A549 (cell line): ENCODE measurements at regions not wholly inside any gene's neighbourhood (a gene's known extent, or its start where the extent isn't known, plus 50 kb on each side); places are given as distances from the start of the nearest gene placed in this dataset.

Experiments used
- ATAC-seq, 2 experiments: fragments of 200-7000 bp in 1 of 2; fragments of >200 bp in 1 of 2; cut with Nextera tagmentation in 1 of 2; cut with Tn5 transposase in 1 of 2; 3 replicates each; pipeline versions ENCODE4 v1.8.0 to v1.9.1; 2018 to 2020; ENCODE audit warnings: mild to moderate bottlenecking in 1 of 2, moderate library complexity in 1 of 2
- CTCF ChIA-PET: fragments of 300-600 bp; sonication (Branson Sonifier 250); formaldehyde crosslinking; extraction: SDS; loops from one replicate; lab custom pipeline; 2021; ENCODE audit warnings: antibody characterized with exemption, inconsistent platforms; lab: Yijun Ruan, JAX
- POLR2A ChIA-PET: fragments of 350-600 bp; formaldehyde crosslinking; extraction: SDS; loops from one replicate; lab custom pipeline; 2021; ENCODE audit warnings: antibody characterized with exemption, inconsistent platforms; lab: Yijun Ruan, JAX
- DNase-seq, 2 experiments: peaks; one replicate each; pipeline versions ENCODE4 v3.0.0 to v3.0.0-alpha.2; 2011 to 2016; ENCODE audit warnings: low read depth in 1 of 2, low spot score in 1 of 2
- FAIRE-seq: peaks from 2 replicates; lab custom pipeline; 2011; peaks lifted over from hg19 to GRCh38; lab: Jason Lieb, UNC
- H3K27ac ChIP-seq, 2 experiments: fragments of >200 bp; sonication (Bioruptor Twin); formaldehyde crosslinking; 3 replicates each; pipeline ENCODE4 v1.5.1; 2016 to 2017
- H3K4me1 ChIP-seq: fragments of >200 bp; sonication (Bioruptor Twin); formaldehyde crosslinking; 3 replicates; pipeline ENCODE4 v1.6.1; 2016
- H3K4me2 ChIP-seq: fragments of >200 bp; sonication (Bioruptor Twin); formaldehyde crosslinking; 3 replicates; pipeline ENCODE4 v1.6.1; 2016
- H3K4me3 ChIP-seq: fragments of >200 bp; sonication (Bioruptor Twin); formaldehyde crosslinking; 3 replicates; pipeline ENCODE4 v1.5.1; 2016
- H3K9me3 ChIP-seq: fragments of >200 bp; sonication (Bioruptor Twin); formaldehyde crosslinking; 3 replicates; pipeline ENCODE4 v1.6.1; 2016
- CBX8 ChIP-seq: fragments of 200-600 bp; sonication (generic); IDR thresholded peaks from 2 replicates; pipeline ENCODE4 v1.6.1; 2016
- CTCF ChIP-seq: fragments of >200 bp; sonication (Bioruptor Twin); formaldehyde crosslinking; IDR thresholded peaks from 3 replicates; pipeline ENCODE4 v1.5.1; 2016
- EHMT2 ChIP-seq: fragments of 200-600 bp; sonication (generic); IDR thresholded peaks from 2 replicates; pipeline ENCODE4 v1.6.1; 2016; ENCODE audit warnings: antibody characterized with exemption, low read depth, mild to moderate bottlenecking, moderate library complexity
- FOSL2 ChIP-seq, 2 experiments: fragments of 450-650 bp in 1 of 2; fragments of >200 bp in 1 of 2; sonication (Bioruptor Twin) in 1 of 2; formaldehyde crosslinking; IDR thresholded peaks; 2 replicates each; pipeline versions ENCODE4 v1.5.0 to v1.6.1; 2016 to 2020; ENCODE audit warnings: mild to moderate bottlenecking in 1 of 2, moderate library complexity in 1 of 2
- HDAC2 ChIP-seq: fragments of 200-600 bp; sonication (generic); IDR thresholded peaks from 2 replicates; pipeline ENCODE4 v1.6.1; 2016
- HES2 ChIP-seq: fragments of >200 bp; sonication (Bioruptor Twin); formaldehyde crosslinking; IDR thresholded peaks from 2 replicates; pipeline ENCODE4 v1.6.1; 2016
- HOXA7 ChIP-seq: fragments of 250-450 bp; sonication (Bioruptor Pico); IDR thresholded peaks from 2 replicates; pipeline ENCODE4 v1.5.0; 2020; ENCODE audit warnings: mild to moderate bottlenecking, moderate library complexity
- HOXB5 ChIP-seq: fragments of 250-450 bp; sonication (Bioruptor Pico); IDR thresholded peaks from 2 replicates; pipeline ENCODE4 v1.5.0; 2020; ENCODE audit warnings: mild to moderate bottlenecking, moderate library complexity
- JUNB ChIP-seq: fragments of >200 bp; sonication (Bioruptor Twin); formaldehyde crosslinking; IDR thresholded peaks from 2 replicates; pipeline ENCODE4 v1.6.1; 2016
- MAZ ChIP-seq: fragments of 150-350 bp; IDR thresholded peaks from 2 replicates; pipeline ENCODE4 v1.6.1; 2014; ENCODE audit warnings: antibody characterized with exemption, low read depth, low read length, borderline replicate concordance
- NPAS2 ChIP-seq: fragments of 250-450 bp; sonication (Bioruptor Pico); IDR thresholded peaks from 2 replicates; pipeline ENCODE4 v1.8.0; 2022; ENCODE audit warnings: mild to moderate bottlenecking, moderate library complexity, borderline replicate concordance
- PHF8 ChIP-seq: fragments of 200-600 bp; sonication (generic); IDR thresholded peaks from 2 replicates; pipeline ENCODE4 v1.6.1; 2016; ENCODE audit warnings: low read depth, mild to moderate bottlenecking, antibody characterized with exemption, moderate library complexity, borderline replicate concordance
- RAD21 ChIP-seq, 2 experiments: fragments of >200 bp in 1 of 2; sonication (Bioruptor Twin) in 1 of 2; formaldehyde crosslinking in 1 of 2; IDR thresholded peaks in 1 of 2; conservative IDR thresholded peaks in 1 of 2; 2 replicates in 1 of 2; 3 replicates in 1 of 2; pipeline ENCODE4 v1.6.1; 2012 to 2018; ENCODE audit warnings: inconsistent platforms in 1 of 2
- RCOR1 ChIP-seq: fragments of 150-350 bp; IDR thresholded peaks from 2 replicates; pipeline ENCODE4 v1.6.1; 2014; ENCODE audit warnings: antibody characterized with exemption, low read length, low read depth
- RFX5 ChIP-seq: fragments of 450-650 bp; IDR thresholded peaks from 2 replicates; pipeline ENCODE4 v1.7.1; 2014; ENCODE audit warnings: antibody characterized with exemption, mild to moderate bottlenecking, moderate library complexity
- SMC3 ChIP-seq: fragments of >200 bp; sonication (Bioruptor Twin); formaldehyde crosslinking; IDR thresholded peaks from 3 replicates; pipeline ENCODE4 v1.6.1; 2018; ENCODE audit warnings: inconsistent platforms
- SREBF2 ChIP-seq: fragments of 450-650 bp; IDR thresholded peaks from 2 replicates; pipeline ENCODE4 v1.6.1; 2014; ENCODE audit warnings: mild to moderate bottlenecking, moderate library complexity
- TFCP2L1 ChIP-seq: fragments of 250-450 bp; sonication (Bioruptor Pico); IDR thresholded peaks from 2 replicates; pipeline ENCODE4 v1.5.0; 2021; ENCODE audit warnings: mild to moderate bottlenecking
- TP53 ChIP-seq: fragments of 250-450 bp; sonication (Bioruptor Pico); IDR thresholded peaks from 2 replicates; pipeline ENCODE4 v1.5.0; 2021; ENCODE audit warnings: mild to moderate bottlenecking, moderate library complexity
- ZC3H11A ChIP-seq: fragments of 450-650 bp; IDR thresholded peaks from 2 replicates; pipeline ENCODE4 v1.6.1; 2014; ENCODE audit warnings: antibody characterized with exemption, mild to moderate bottlenecking
- ZFP36 ChIP-seq: fragments of 450-650 bp; IDR thresholded peaks from 2 replicates; pipeline ENCODE4 v1.6.1; 2014; ENCODE audit warnings: borderline replicate concordance; ENCODE audit not compliant: partially characterized antibody
- ZSCAN20 ChIP-seq: fragments of 250-450 bp; sonication (Bioruptor Pico); IDR thresholded peaks from 2 replicates; pipeline ENCODE4 v1.8.0; 2022; ENCODE audit warnings: mild to moderate bottlenecking, moderate library complexity
- WGBS: methylation state at CpG from one replicate; pipeline ENCODE4 v1.1.6; 2017; ENCODE audit errors: missing lambda C conversion rate; 5-methylcytosine and 5-hydroxymethylcytosine counted together
- TF ChIP-seq, protein P1 (sequence below): fragments of 250-450 bp; sonication (Bioruptor Pico); IDR thresholded peaks from 2 replicates; pipeline ENCODE4 v1.5.0; 2021; ENCODE audit warnings: mild to moderate bottlenecking, moderate library complexity, borderline replicate concordance
- TF ChIP-seq, protein P2 (sequence below): IDR thresholded peaks from 2 replicates; pipeline ENCODE4 v1.6.1; 2012; ENCODE audit warnings: low read depth, borderline replicate concordance
- TF ChIP-seq, protein P3 (sequence below): fragments of 250-450 bp; sonication (Bioruptor Pico); IDR thresholded peaks from 2 replicates; pipeline ENCODE4 v1.5.0; 2020; ENCODE audit warnings: low read depth, mild to moderate bottlenecking, moderate library complexity
- TF ChIP-seq, protein P4 (sequence below): fragments of 450-650 bp; IDR thresholded peaks from 2 replicates; pipeline ENCODE4 v1.6.1; 2014; ENCODE audit warnings: antibody characterized with exemption

DNA sequence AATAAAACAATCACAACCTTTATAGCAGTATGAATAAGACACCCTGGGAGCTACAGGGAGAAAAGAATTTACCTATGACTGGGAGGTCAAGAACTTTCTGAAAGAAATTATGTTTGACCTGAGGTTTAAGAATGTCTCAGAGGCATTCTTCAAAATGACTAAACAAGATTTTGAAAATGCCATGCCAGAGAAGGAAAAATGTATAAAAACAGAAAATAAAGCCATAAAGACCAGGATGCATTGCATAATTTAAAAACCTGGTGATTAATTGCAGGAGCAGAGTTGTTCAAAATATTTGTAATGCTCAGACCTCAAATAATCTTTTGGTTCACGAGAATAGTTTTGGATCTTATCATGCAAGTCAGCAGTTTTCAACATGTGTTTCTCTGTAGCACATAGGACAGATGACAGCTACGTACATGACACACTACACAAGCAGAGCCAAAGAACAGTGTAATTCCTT lies 954.7 kb upstream of the ARRDC3 start (continued):
- TF ChIP-seq, protein P1, sequence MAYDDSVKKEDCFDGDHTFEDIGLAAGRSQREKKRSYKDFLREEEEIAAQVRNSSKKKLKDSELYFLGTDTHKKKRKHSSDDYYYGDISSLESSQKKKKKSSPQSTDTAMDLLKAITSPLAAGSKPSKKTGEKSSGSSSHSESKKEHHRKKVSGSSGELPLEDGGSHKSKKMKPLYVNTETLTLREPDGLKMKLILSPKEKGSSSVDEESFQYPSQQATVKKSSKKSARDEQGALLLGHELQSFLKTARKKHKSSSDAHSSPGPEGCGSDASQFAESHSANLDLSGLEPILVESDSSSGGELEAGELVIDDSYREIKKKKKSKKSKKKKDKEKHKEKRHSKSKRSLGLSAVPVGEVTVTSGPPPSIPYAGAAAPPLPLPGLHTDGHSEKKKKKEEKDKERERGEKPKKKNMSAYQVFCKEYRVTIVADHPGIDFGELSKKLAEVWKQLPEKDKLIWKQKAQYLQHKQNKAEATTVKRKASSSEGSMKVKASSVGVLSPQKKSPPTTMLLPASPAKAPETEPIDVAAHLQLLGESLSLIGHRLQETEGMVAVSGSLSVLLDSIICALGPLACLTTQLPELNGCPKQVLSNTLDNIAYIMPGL (CRISPR knock-in tag) = no peak
- TF ChIP-seq CBX8 (no peak), CTCF (no peak), ZC3H11A (no peak), SREBF2 (no peak), FOSL2 (IDR thresholded peaks at IDR 0.05) (peak; percentile 8; the same call in 1 of the 2 replicates), FOSL2 (CRISPR knock-in tag; IDR thresholded peaks at IDR 0.05) (no peak), HDAC2 (no peak), JUNB (peak; percentile 19; the same call in 1 of the 2 replicates)

- WGBS = 37% methylated on average over 2 of the region's 2 CpGs
- Histone ChIP-seq H3K4me2 (peak overlapping the region; percentile 42), H3K4me3 (no peak overlapping the region), H3K9me3 (no peaks in the 10 kb centered on the region), H3K4me1 (peaks cover 12% of the 10 kb centered on the region; the same call in 2 of the 3 replicates), H3K27ac (0 out of 6 replicates have a peak overlapping the region, but pooled peaks of 1 of the 2 experiments have one; percentile 8)
- DNase-seq = peak in 1 of 2 experiments; percentile 26
- CTCF ChIA-PET = interaction anchor here (0.8 kb wide), 1 partner anchor 24 kb away, joined by 3 read pairs; no protein-coding TSS in a partner anchor
- no peak for FAIRE-seq
- TF ChIP-seq TFCP2L1 (CRISPR knock-in tag) (no peak), FOSL2 (IDR thresholded peaks at IDR 0.05) (no peak), FOSL2 (CRISPR knock-in tag; IDR thresholded peaks at IDR 0.05) (peak; percentile 43), SREBF2 (no peak), SMC3 (no peak)
- POLR2A ChIA-PET = no interaction called here
- peak in 1 of 2 experiments; percentile 56; a peak in 2 of 6 replicates for ATAC-seq
These were observed 948.9 kb upstream of the ARRDC3 start for GRCh38 chr5:92332039-92332438.

DNA sequence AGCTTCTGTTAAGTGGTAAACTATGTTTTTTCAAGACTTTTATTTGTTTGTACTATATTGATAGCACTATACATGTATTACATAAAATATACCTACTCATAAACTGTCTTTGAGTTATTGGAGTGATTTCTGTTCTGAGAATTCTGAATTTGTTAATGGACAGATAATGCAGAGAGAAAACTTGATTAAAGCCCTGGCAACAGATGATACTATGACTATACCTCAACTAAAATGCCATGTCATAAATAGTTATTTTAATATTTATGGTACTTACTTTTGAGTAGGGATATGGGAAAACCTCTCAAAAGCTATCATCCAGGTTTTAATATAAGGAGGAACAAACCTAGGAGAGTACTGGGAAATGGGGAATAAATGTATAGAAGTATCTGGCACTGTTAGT lies 947.2 kb upstream of the ARRDC3 start:
- FAIRE-seq (no peak), DNase-seq (no peak), ATAC-seq (no peak)
- H3K4me1 ChIP-seq = peaks cover 10% of the 10 kb centered on the region; the same call in 2 of the 3 replicates
- CTCF ChIA-PET = no interaction called here
- no peak overlapping the region for H3K4me3 ChIP-seq
- POLR2A ChIA-PET = no interaction called here
- no peak overlapping the region for H3K27ac ChIP-seq
- no peak overlapping the region for H3K4me2 ChIP-seq
- no peaks in the 10 kb centered on the region for H3K9me3 ChIP-seq
- TF ChIP-seq, protein P2, sequence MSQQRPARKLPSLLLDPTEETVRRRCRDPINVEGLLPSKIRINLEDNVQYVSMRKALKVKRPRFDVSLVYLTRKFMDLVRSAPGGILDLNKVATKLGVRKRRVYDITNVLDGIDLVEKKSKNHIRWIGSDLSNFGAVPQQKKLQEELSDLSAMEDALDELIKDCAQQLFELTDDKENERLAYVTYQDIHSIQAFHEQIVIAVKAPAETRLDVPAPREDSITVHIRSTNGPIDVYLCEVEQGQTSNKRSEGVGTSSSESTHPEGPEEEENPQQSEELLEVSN = no peak
- TF ChIP-seq HDAC2 = no peak
- no peak for TF ChIP-seq HOXB5 (CRISPR knock-in tag)
- no peak for TF ChIP-seq PHF8
- TF ChIP-seq, protein P3, sequence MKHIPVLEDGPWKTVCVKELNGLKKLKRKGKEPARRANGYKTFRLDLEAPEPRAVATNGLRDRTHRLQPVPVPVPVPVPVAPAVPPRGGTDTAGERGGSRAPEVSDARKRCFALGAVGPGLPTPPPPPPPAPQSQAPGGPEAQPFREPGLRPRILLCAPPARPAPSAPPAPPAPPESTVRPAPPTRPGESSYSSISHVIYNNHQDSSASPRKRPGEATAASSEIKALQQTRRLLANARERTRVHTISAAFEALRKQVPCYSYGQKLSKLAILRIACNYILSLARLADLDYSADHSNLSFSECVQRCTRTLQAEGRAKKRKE = no peak
- no peak for TF ChIP-seq ZFP36
- no peak for TF ChIP-seq EHMT2
- no peak for TF ChIP-seq RAD21 (conservative IDR thresholded peaks at IDR 0.05 in 1 of 2, IDR thresholded peaks at IDR 0.05 in 1 of 2)
- TF ChIP-seq HOXA7 (CRISPR knock-in tag) = no peak
- TF ChIP-seq MAZ = no peak
- no peak for TF ChIP-seq ZSCAN20 (CRISPR knock-in tag)
- TF ChIP-seq TP53 = no peak
- no peak for TF ChIP-seq TFCP2L1 (CRISPR knock-in tag)
- TF ChIP-seq, protein P4, sequence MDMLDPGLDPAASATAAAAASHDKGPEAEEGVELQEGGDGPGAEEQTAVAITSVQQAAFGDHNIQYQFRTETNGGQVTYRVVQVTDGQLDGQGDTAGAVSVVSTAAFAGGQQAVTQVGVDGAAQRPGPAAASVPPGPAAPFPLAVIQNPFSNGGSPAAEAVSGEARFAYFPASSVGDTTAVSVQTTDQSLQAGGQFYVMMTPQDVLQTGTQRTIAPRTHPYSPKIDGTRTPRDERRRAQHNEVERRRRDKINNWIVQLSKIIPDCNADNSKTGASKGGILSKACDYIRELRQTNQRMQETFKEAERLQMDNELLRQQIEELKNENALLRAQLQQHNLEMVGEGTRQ = no peak
- no peak for TF ChIP-seq HES2
- TF ChIP-seq RCOR1 = no peak
- no peak for TF ChIP-seq RFX5
- TF ChIP-seq NPAS2 (CRISPR knock-in tag) = no peak
- no peak for TF ChIP-seq CBX8
- TF ChIP-seq, all 56 proteins: peak for 0
